ENCODE measurements at regions not wholly inside any gene's neighbourhood (a gene's known extent, or its start where the extent isn't known, plus 50 kb on each side); places are given as distances from the start of the nearest gene placed in this dataset.

DNA sequence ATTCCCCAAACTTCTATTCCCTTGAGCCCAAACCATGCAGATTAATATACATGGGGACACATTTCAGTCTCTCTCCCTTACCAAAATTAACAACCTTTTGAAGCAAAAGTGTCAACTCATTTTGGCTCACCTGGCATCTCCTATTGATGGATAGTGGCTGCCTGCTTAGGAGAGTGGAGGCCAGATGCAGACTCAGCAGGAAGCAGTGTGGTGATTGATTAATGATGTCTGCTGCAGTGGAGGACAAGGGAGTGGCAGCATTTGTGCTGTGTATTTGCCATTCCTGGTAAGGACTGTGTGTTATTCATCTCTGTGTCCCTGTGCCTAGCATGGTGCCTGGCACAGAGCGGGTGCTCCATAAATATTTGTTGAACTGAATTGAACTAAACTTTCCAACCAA is 590.1 kb downstream of the RAB28 start:
- H3K36me3 ChIP-seq (ENCODE audit: control insufficient read depth in 2 of 4, insufficient read depth in 4 of 4, low read length in 3 of 4) = no peaks in the 10 kb centered on the region
- H2BK20ac ChIP-seq (ENCODE audit: low read length) = no peak overlapping the region
- H2AFZ ChIP-seq (ENCODE audit: low read length) = no peak overlapping the region
- H2BK15ac ChIP-seq (ENCODE audit: low read length) = no peak overlapping the region
- no peak overlapping the region for H3K4me3 ChIP-seq (ENCODE audit: extremely low read depth in 1 of 4, insufficient read depth in 2 of 4, low read depth in 3 of 4, low read length in 4 of 4)
- H3K9me3 ChIP-seq (ENCODE audit: insufficient read depth in 2 of 2, low read depth in 1 of 2, low read length in 1 of 2) = no peaks in the 10 kb centered on the region
- no peak for DNase-seq (ENCODE audit: low read depth in 1 of 2, low spot score in 2 of 2)
- no peak overlapping the region for H4K5ac ChIP-seq (ENCODE audit: insufficient read length, low read depth, low read length)
- no peaks in the 10 kb centered on the region for H3K79me2 ChIP-seq (ENCODE audit: control insufficient read depth in 1 of 2, insufficient read depth in 2 of 2, low read length in 2 of 2)
- H2BK5ac ChIP-seq (ENCODE audit: low read depth, low read length) = no peak overlapping the region
- H2BK12ac ChIP-seq (ENCODE audit: low read depth, low read length) = no peak overlapping the region
- H2BK120ac ChIP-seq (replicated peaks; ENCODE audit: low read depth, low read length) = no peak overlapping the region
- no peak overlapping the region for H3K4me2 ChIP-seq (ENCODE audit: insufficient read depth in 1 of 2, low read depth in 2 of 2, low read length in 2 of 2)
- WGBS, 2 experiments (ENCODE audit: extremely low coverage in 1 of 2, insufficient coverage in 1 of 2, insufficient read length in 1 of 2, insufficient replicate concordance in 2 of 2, low coverage in 1 of 2, low lambda C conversion rate in 2 of 2, missing lambda C conversion rate in 1 of 2) = 92% methylated on average over 1 of the region's 1 CpG; no CpG with 5 or more reads in 1 of the 2 experiments
- no peak overlapping the region for H3K56ac ChIP-seq (replicated peaks; ENCODE audit: insufficient read length, low read depth, low read length)
- H3K27me3 ChIP-seq (replicated peaks in 1 of 4; ENCODE audit: control insufficient read depth in 3 of 4, extremely low read depth in 1 of 4, insufficient read depth in 3 of 4, low read length in 3 of 4) = no peaks in the 10 kb centered on the region
- CTCF ChIA-PET (ENCODE audit: partially characterized antibody) = no interaction called here
- H2AK5ac ChIP-seq (ENCODE audit: low read depth, low read length) = no peak overlapping the region
- no peaks in the 10 kb centered on the region for H4K20me1 ChIP-seq (replicated peaks in 1 of 2; ENCODE audit: control insufficient read depth in 1 of 2, insufficient read depth in 2 of 2, low read length in 2 of 2)
- H3K18ac ChIP-seq (ENCODE audit: extremely low read depth, low read length) = no peak overlapping the region
- no peak overlapping the region for H3K4ac ChIP-seq (replicated peaks; ENCODE audit: insufficient read length, low read depth, low read length)
- no peak overlapping the region for H4K8ac ChIP-seq (ENCODE audit: extremely low read depth, insufficient read depth, low read length)
- H3K4me1 ChIP-seq (replicated peaks in 1 of 4; ENCODE audit: control insufficient read depth in 3 of 4, insufficient read depth in 4 of 4, low read length in 3 of 4) = no peaks in the 10 kb centered on the region
- no peak overlapping the region for H3K9ac ChIP-seq (replicated peaks in 1 of 4; ENCODE audit: extremely low read depth in 1 of 4, low read depth in 3 of 4, low read length in 3 of 4)
- H3K23ac ChIP-seq (ENCODE audit: insufficient read length) = no peak overlapping the region
- H3K14ac ChIP-seq (ENCODE audit: insufficient read length) = no peak overlapping the region
- no peak overlapping the region for H4K91ac ChIP-seq (replicated peaks; ENCODE audit: insufficient read length, low read length)
- POLR2A ChIA-PET (ENCODE audit: partially characterized antibody) = no interaction called here
- H3K27ac ChIP-seq (ENCODE audit: low read depth, low read length) = no peak overlapping the region
- peak; percentile 59; the same call in 1 of the 2 replicates for TF ChIP-seq MAFK (IDR thresholded peaks at IDR 0.05; ENCODE audit: low read depth, low read length)
- no peak for TF ChIP-seq TBP (IDR thresholded peaks at IDR 0.05; ENCODE audit: low read depth, low read length)
- TF ChIP-seq RNF2 (IDR thresholded peaks at IDR 0.05; ENCODE audit: borderline replicate concordance, low read depth, low read length, missing control alignments, poor library complexity, severe bottlenecking) = no peak
- TF ChIP-seq SRF (IDR thresholded peaks at IDR 0.05; ENCODE audit: low read depth, low read length) = peak; percentile 26; the same call in 1 of the 2 replicates
- TF ChIP-seq NRF1 (IDR thresholded peaks at IDR 0.05; ENCODE audit: low read depth, low read length) = no peak
- H3K79me1 ChIP-seq (ENCODE audit: low read depth, low read length) = no peaks in the 10 kb centered on the region
- no peaks in the 10 kb centered on the region for H3K23me2 ChIP-seq (ENCODE audit: low read depth, low read length)
- no peak for FAIRE-seq
